ENCODE measurements at regions not wholly inside any gene's neighbourhood (a gene's known extent, or its start where the extent isn't known, plus 50 kb on each side); places are given as distances from the start of the nearest gene placed in this dataset.

DNA sequence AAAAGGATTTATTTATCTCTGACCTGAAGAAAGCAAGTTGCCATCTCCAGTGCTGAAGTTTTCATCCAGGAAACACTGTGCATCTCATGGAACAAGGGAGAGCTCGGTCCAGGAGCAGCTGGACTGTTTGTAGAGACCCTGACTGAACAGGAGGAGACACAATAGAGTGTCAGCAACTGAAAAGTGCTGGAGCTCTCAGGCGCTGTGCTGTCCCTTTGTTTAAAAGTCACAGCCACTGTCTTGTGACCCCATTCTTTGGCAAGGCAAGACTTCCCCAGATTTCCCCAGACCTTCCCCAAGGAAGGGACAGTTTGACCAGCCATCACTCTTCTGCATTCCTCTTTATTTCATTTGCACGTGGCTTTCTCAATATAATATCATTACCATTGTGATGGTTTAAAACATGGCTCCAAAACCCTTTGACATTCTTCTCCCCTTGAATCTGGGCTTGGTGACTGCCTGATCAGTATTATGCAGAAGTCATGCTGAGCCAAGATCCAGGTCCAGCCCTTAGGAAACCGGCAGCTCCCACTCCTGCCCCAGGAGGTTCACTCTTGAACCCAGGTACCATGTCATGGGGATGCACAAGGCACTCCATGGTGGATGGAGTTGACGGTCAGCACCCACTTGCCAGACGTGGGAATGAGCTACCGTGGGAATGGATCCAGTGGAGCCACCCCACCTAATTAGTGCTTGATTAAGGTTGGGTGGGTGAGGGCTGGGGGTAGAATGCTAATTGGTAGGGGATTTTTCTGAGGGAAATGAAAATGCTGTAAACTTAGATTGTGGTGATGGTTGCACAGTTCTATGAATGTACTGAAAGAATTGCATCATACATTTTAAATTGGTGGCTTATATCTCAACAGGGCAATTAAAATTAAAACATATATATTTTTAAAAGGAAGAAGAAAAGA, 497.9 kb upstream of the RAB6C start:
- ATAC-seq (no peak), DNase-seq (no peak)
- H3K27ac ChIP-seq, result no peak overlapping the region
- no peaks in the 10 kb centered on the region for H3K27me3 ChIP-seq
- H3K36me3 ChIP-seq, result no peaks in the 10 kb centered on the region
- H3K9me3 ChIP-seq, result no peaks in the 10 kb centered on the region
- no peak overlapping the region for H3K4me3 ChIP-seq
- TF ChIP-seq, protein P1, sequence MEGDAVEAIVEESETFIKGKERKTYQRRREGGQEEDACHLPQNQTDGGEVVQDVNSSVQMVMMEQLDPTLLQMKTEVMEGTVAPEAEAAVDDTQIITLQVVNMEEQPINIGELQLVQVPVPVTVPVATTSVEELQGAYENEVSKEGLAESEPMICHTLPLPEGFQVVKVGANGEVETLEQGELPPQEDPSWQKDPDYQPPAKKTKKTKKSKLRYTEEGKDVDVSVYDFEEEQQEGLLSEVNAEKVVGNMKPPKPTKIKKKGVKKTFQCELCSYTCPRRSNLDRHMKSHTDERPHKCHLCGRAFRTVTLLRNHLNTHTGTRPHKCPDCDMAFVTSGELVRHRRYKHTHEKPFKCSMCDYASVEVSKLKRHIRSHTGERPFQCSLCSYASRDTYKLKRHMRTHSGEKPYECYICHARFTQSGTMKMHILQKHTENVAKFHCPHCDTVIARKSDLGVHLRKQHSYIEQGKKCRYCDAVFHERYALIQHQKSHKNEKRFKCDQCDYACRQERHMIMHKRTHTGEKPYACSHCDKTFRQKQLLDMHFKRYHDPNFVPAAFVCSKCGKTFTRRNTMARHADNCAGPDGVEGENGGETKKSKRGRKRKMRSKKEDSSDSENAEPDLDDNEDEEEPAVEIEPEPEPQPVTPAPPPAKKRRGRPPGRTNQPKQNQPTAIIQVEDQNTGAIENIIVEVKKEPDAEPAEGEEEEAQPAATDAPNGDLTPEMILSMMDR (IDR thresholded peaks at IDR 0.05), result no peak
- intact Hi-C loops (cut with DNase I), result no loop called here
- no peaks in the 10 kb centered on the region for H3K4me1 ChIP-seq

DNA sequence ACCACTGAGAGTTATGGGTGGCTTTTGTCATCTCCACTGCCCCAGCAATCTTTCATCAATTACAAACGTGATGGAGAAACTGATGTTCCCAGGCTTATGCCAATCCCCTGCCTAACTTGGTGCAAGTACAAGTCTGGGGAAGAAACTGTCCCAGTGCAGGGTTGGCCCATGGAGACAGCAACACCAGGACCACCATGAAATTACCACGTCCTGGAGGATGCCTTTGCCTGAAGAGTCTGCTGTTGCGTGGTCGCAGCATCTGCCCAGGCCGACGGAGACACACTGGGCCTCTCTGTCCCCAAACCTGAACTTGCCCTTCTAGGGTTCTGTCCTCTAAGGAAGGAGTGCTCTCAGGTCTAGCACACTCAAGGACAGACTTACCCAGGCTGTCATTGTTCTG, 496.8 kb upstream of the RAB6C start:
- ATAC-seq (no peak), DNase-seq (no peak)
- intact Hi-C loops (cut with DNase I), result no loop called here
- Histone ChIP-seq H3K27ac (no peak overlapping the region), H3K36me3 (no peaks in the 10 kb centered on the region), H3K4me1 (no peaks in the 10 kb centered on the region), H3K27me3 (no peaks in the 10 kb centered on the region), H3K9me3 (no peaks in the 10 kb centered on the region), H3K4me3 (no peak overlapping the region)
- TF ChIP-seq, protein P1 (IDR thresholded peaks at IDR 0.05), result no peak

DNA sequence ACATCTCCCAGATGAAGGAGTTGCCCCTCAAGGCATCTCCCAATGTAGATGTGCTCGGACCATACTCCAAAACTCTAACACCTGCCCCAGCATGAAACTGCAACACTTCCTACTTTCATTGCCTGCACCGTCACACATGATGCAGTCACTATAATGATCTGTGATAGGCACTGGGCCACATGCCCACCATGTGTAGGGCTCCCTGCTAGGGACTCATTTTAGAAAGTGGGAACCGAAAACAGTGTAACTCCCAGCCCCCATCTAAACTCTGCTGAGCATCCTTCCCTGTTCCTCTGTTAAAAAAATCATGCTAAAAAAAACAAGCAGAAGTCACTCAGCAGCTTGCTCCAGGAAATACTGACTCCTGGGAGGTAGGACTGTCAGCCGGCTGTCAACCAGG, 496.1 kb upstream of the RAB6C start:
- Histone ChIP-seq H3K27ac (no peak overlapping the region), H3K27me3 (no peaks in the 10 kb centered on the region), H3K9me3 (no peaks in the 10 kb centered on the region), H3K36me3 (no peaks in the 10 kb centered on the region), H3K4me3 (no peak overlapping the region), H3K4me1 (no peaks in the 10 kb centered on the region)
- intact Hi-C loops (cut with DNase I), result no loop called here
- TF ChIP-seq, protein P1 (IDR thresholded peaks at IDR 0.05), result no peak
- DNase-seq (no peak), ATAC-seq (no peak)

DNA sequence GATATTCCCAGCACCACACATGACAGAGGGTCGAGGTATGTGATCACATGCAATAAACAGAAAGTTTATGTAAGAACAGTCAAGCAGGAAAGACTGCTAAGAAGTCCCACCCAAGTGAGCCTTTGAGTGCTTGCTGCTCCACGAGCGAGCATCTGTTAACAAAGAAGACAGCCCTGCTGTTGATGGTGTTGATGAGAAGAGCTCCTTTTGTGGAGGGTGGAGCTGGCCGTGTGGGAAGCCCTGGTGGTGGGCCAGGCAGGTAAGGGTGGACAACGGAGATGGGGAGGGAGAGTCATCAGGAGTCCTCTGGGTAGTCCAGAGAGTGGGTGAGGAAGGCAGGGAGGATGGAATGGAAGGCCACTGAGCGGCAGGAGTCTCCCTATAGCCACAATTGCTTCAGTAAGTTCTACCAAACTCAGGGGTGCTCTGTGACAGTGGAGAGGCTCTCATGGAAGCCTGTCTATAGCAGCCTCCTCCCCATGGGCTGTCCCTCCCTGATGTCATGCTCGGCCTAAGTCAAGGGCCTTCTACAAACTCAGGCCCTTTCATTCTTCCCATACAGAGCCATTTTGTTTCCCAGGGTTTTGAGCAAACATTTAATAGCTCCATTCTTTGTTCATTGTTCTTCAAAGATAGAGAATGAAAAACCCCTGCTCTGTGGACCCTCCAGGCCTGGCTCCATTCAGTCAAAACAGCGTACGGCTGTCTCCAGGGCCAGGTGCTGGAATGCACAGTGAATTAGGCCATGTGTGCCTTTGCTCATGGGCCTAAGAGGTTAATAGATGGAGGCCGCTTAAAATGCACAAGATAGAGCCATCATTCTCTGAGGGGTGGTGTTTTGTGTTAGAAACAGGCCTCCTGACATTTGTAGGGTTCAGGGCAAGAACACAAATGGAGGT, 494.2 kb upstream of the RAB6C start:
- H3K36me3 ChIP-seq, result no peaks in the 10 kb centered on the region
- H3K4me3 ChIP-seq, result no peak overlapping the region
- intact Hi-C loops (cut with DNase I), result no loop called here
- no peaks in the 10 kb centered on the region for H3K4me1 ChIP-seq
- TF ChIP-seq, protein P1 (IDR thresholded peaks at IDR 0.05), result no peak
- no peak overlapping the region for H3K27ac ChIP-seq
- DNase-seq (no peak), ATAC-seq (no peak)
- H3K27me3 ChIP-seq, result no peaks in the 10 kb centered on the region
- H3K9me3 ChIP-seq, result no peaks in the 10 kb centered on the region

DNA sequence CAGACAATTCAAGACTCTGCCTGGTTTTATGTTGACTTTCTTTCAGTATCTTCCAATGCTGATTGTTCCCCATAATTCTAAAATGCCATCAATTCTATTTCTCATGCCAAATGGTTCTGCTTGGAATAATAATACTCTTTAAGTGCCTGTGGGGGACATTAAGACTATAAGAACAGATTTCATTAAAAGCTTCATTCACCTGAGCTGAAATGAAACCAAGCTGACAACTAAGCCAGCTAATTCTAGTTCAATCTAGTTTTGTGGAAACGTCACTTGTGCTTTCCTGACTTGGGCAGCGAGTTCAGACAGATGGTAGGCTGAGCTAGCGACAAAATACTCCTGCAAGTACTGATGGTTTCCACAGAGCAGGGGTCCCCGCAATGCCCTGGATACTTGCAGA, 491.1 kb upstream of the RAB6C start:
- TF ChIP-seq, protein P1 (IDR thresholded peaks at IDR 0.05), result no peak
- ATAC-seq (no peak), DNase-seq (no peak)
- no peak overlapping the region for H3K27ac ChIP-seq
- no peak overlapping the region for H3K4me3 ChIP-seq
- no peaks in the 10 kb centered on the region for H3K4me1 ChIP-seq
- H3K27me3 ChIP-seq, result no peaks in the 10 kb centered on the region
- no peaks in the 10 kb centered on the region for H3K9me3 ChIP-seq
- no peaks in the 10 kb centered on the region for H3K36me3 ChIP-seq
- intact Hi-C loops (cut with DNase I), result no loop called here
